SJSA1 (cell line): ENCODE measurements at regions not wholly inside any gene's neighbourhood (a gene's known extent, or its start where the extent isn't known, plus 50 kb on each side); places are given as distances from the start of the nearest gene placed in this dataset.
A peak's percentile ranks its signal among the peaks of the same experiment; 100 is the strongest.

ENCODE experiments used
- DNase-seq, 2 experiments: peaks; one replicate each; pipeline ENCODE4 v3.0.0-alpha.2; 2015 to 2020; ENCODE audit warnings: low spot score in 2 of 2, low read depth in 1 of 2
- H3K27ac ChIP-seq: fragments of 250-450 bp; sonication (Bioruptor Pico); 2 replicates; pipeline ENCODE4 v1.5.1; 2020; ENCODE audit warnings: mild to moderate bottlenecking, moderate library complexity
- H3K27me3 ChIP-seq: fragments of 250-450 bp; sonication (Bioruptor Pico); replicated peaks from 2 replicates; pipeline ENCODE4 v1.5.1; 2020; ENCODE audit warnings: mild to moderate bottlenecking, moderate library complexity
- H3K36me3 ChIP-seq: fragments of 250-450 bp; sonication (Bioruptor Pico); 2 replicates; pipeline ENCODE4 v1.5.1; 2020; ENCODE audit warnings: mild to moderate bottlenecking
- H3K4me1 ChIP-seq: fragments of 250-450 bp; sonication (Bioruptor Pico); replicated peaks from 2 replicates; pipeline ENCODE4 v1.6.1; 2021; ENCODE audit warnings: mild to moderate bottlenecking
- H3K4me3 ChIP-seq: fragments of 250-450 bp; sonication (Bioruptor Pico); 2 replicates; pipeline ENCODE4 v1.5.1; 2020; ENCODE audit warnings: mild to moderate bottlenecking
- H3K9me3 ChIP-seq: fragments of 250-450 bp; sonication (Bioruptor Pico); replicated peaks from 2 replicates; pipeline ENCODE4 v1.5.1; 2020; ENCODE audit warnings: mild to moderate bottlenecking

- no peak for DNase-seq
- peaks cover 37% of the 10 kb centered on the region for H3K4me1 ChIP-seq
- no peak overlapping the region for H3K4me3 ChIP-seq
- H3K27ac ChIP-seq = no peak overlapping the region
- no peaks in the 10 kb centered on the region for H3K36me3 ChIP-seq
- H3K27me3 ChIP-seq = no peaks in the 10 kb centered on the region
- H3K9me3 ChIP-seq = no peaks in the 10 kb centered on the region
Measured at GRCh38 chr7:96836456-96836855, 126.8 kb upstream of the SEM1 start.

DNA sequence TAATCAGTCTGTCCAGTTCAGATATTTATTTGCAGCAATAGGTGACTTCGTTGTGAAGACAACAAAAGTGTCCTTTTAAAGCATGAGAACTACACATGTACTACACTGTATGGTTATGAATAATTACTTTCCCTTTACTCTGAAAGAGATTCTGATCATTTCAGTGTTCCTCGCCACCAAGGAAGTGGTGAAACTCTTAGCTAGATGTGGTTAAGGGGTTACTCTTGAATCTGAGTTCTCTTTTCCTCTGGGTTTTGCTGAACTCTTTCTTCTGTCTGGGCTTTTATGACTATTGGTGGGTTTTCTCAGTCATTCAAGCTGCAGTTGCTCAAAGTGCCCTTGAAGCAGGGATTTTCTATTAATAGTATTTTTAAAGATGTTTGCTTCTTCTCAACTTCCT is 127.9 kb upstream of the SEM1 start:
- no peaks in the 10 kb centered on the region for H3K9me3 ChIP-seq
- no peak overlapping the region for H3K4me3 ChIP-seq
- no peak overlapping the region for H3K27ac ChIP-seq
- H3K27me3 ChIP-seq = no peaks in the 10 kb centered on the region
- DNase-seq = no peak
- no peaks in the 10 kb centered on the region for H3K36me3 ChIP-seq
- H3K4me1 ChIP-seq = peaks cover 25% of the 10 kb centered on the region

DNA sequence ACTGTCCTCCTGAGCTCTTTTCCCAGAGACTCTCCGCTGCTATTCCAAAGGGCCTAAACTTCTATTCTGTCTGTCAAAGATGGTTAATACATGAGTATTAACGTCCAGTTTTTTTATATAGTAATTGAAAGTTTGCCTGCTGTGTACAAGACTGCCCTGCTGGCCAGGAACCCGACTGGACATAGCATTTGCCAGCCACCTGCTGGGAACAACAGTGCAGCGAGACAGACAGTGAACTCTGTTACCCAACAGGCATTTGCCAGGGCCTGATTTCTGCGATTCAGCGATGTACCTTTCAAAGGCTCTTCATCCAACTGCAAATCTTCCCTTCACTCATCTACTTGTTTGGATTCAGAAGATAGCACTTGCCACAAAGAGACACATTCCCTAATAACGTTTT is 128.8 kb upstream of the SEM1 start:
- H3K4me1 ChIP-seq = peaks cover 17% of the 10 kb centered on the region
- no peaks in the 10 kb centered on the region for H3K36me3 ChIP-seq
- H3K9me3 ChIP-seq = no peaks in the 10 kb centered on the region
- no peak for DNase-seq
- H3K27me3 ChIP-seq = no peaks in the 10 kb centered on the region
- no peak overlapping the region for H3K27ac ChIP-seq
- H3K4me3 ChIP-seq = no peak overlapping the region

DNA sequence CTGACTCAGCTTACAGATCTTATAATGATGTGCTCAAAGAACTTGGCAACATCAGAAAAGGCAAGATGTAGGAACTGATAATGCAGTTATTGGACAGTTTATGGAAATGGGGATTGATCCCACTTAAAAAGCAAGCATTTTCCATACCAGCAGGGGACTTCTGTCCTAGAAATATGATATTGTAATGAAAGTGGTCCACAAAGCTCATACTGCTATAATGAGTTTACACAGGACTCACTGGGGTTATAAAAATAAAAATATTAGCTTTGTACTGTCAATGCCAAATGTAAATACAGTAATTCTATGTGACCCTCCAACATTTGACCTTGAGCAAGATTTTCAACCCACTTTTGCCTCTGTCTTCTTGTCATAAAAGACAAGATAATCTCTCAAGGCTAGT is 145.5 kb upstream of the SEM1 start:
- H3K4me1 ChIP-seq = no peaks in the 10 kb centered on the region
- no peak overlapping the region for H3K27ac ChIP-seq
- no peaks in the 10 kb centered on the region for H3K27me3 ChIP-seq
- DNase-seq = no peak
- no peaks in the 10 kb centered on the region for H3K9me3 ChIP-seq
- no peak overlapping the region for H3K4me3 ChIP-seq
- H3K36me3 ChIP-seq = no peaks in the 10 kb centered on the region

GRCh38 chr7:96855691-96856090 is 146.0 kb upstream of the SEM1 start:
- H3K27me3 ChIP-seq = no peaks in the 10 kb centered on the region
- no peak overlapping the region for H3K4me3 ChIP-seq
- DNase-seq = no peak
- H3K27ac ChIP-seq = no peak overlapping the region
- H3K4me1 ChIP-seq = no peaks in the 10 kb centered on the region
- H3K9me3 ChIP-seq = no peaks in the 10 kb centered on the region
- H3K36me3 ChIP-seq = no peaks in the 10 kb centered on the region

- Histone ChIP-seq H3K4me1 (no peaks in the 10 kb centered on the region), H3K9me3 (peaks cover 2% of the 10 kb centered on the region; the same call in 1 of the 2 replicates), H3K4me3 (no peak overlapping the region), H3K36me3 (no peaks in the 10 kb centered on the region), H3K27me3 (no peaks in the 10 kb centered on the region), H3K27ac (no peak overlapping the region)
- no peak for DNase-seq
Measured at GRCh38 chr7:96869538-96869937, 135.8 kb upstream of the DLX6 start.

DNA sequence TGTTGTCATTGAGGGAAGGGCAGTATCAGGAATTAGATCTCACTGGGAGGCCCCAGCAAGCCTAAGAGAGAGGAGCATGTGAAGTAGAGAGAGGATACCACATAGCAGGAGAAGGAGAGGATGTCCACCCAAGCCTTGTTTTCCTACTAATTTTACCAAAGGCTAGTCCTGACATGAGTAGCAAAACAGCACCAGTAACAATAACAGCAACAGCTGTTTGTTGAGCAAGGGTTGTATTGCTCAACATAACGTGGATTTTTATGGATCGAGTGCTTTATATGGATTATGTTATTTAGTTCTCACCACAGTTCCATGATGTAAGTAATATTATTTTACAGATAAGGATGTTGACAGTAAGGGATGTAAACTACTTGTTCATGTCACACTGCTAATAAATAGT is 135.2 kb upstream of the DLX6 start:
- Histone ChIP-seq H3K36me3 (no peaks in the 10 kb centered on the region), H3K9me3 (peaks cover 2% of the 10 kb centered on the region; the same call in 1 of the 2 replicates)
- no peak for DNase-seq

GRCh38 chr7:96870934-96871333 is 134.4 kb upstream of the DLX6 start:
- H3K36me3 ChIP-seq = no peaks in the 10 kb centered on the region
- no peak for DNase-seq
- H3K4me3 ChIP-seq = no peak overlapping the region
- H3K9me3 ChIP-seq = no peaks in the 10 kb centered on the region; the same call in 1 of the 2 replicates
- no peaks in the 10 kb centered on the region for H3K4me1 ChIP-seq
- H3K27ac ChIP-seq = no peak overlapping the region
- H3K27me3 ChIP-seq = no peaks in the 10 kb centered on the region

More for the DNA sequence above, 135.2 kb upstream of the DLX6 start:
- no peaks in the 10 kb centered on the region for H3K4me1 ChIP-seq
- no peaks in the 10 kb centered on the region for H3K27me3 ChIP-seq
- H3K4me3 ChIP-seq = no peak overlapping the region
- no peak overlapping the region for H3K27ac ChIP-seq

- Histone ChIP-seq H3K36me3 (no peaks in the 10 kb centered on the region), H3K4me1 (peaks cover 25% of the 10 kb centered on the region), H3K9me3 (no peaks in the 10 kb centered on the region), H3K27me3 (no peaks in the 10 kb centered on the region), H3K4me3 (no peak overlapping the region), H3K27ac (no peak overlapping the region)
- DNase-seq = peak in 1 of 2 experiments; percentile 57
Measured at GRCh38 chr7:96887426-96887825, 117.9 kb upstream of the DLX6 start.

DNA sequence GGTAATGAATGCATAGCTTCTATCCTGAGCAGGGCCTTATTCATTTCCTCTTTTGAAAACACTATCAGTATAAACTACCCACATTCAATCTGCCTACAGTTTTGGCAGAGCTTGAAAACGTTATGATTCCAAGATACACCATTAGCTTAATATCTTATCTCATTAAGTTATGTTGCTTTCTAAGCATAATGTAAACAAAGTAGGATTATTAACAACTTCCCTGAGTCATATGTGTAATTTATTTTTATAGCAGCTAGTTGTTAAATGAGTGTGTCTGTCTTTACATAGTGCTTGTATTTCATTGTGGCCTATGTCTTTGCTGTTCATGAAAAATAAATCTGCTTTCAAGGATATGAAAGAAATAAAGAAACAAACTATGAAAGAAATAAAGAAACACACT is 106.2 kb upstream of the DLX6 start:
- no peak for DNase-seq
- H3K27me3 ChIP-seq = no peaks in the 10 kb centered on the region

DNA sequence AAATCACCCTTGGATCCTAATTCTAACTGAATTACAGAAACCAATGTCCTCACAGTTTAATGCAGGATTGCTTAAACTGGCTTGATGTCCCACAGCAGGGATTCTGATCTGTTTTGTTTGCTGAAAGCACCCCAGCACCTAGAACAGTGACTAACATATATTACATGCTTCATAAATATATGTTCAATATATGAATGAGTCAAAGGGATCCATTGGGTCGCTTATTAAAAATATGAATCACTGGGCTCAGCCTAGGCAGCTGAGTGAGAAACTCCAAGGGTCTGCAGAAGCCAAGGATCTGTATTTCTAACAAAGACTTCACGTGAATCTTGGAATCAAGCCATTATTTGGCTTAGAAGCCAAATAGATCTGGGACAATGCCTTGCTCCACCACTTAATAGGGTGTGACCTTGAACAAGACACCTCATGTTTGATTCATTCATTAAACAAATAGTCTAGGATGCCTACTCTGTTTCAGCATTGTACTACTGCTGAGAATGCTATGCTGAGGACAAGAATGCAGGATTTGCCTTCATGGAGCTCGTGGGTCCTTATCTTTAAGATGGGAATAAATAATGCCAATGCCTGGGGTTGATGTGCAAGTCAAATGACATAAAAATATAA is 103.4 kb upstream of the DLX6 start:
- Histone ChIP-seq H3K4me3 (no peak overlapping the region), H3K27ac (no peak overlapping the region), H3K9me3 (no peaks in the 10 kb centered on the region), H3K4me1 (peaks cover 9% of the 10 kb centered on the region), H3K27me3 (no peaks in the 10 kb centered on the region), H3K36me3 (no peaks in the 10 kb centered on the region)
- DNase-seq = no peak

More for the DNA sequence above, 106.2 kb upstream of the DLX6 start:
- H3K27ac ChIP-seq = no peak overlapping the region
- H3K36me3 ChIP-seq = no peaks in the 10 kb centered on the region
- H3K4me1 ChIP-seq = peaks cover 14% of the 10 kb centered on the region
- no peak overlapping the region for H3K4me3 ChIP-seq
- no peaks in the 10 kb centered on the region for H3K9me3 ChIP-seq

DNA sequence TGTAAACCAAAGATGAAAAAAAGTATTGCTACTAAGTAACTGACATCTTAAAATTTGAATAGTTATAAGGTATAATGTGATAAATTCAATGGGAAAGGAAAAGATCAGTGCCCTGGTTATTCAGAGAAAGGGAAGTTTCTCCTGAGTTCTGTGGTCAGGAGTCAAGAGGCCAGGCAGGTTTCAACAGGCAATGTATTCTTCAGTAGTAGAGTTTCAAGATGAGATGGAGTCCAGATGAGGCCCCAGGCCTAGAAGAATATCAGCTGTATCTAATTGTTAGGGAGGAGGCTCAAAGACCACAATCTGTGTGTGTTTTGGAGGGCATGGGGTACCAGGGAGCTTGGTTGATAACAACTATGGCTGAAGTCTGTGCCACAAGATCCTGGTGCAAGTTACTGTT is 101.4 kb upstream of the DLX6 start:
- no peak overlapping the region for H3K4me3 ChIP-seq
- no peaks in the 10 kb centered on the region for H3K36me3 ChIP-seq
- no peak overlapping the region for H3K27ac ChIP-seq
- no peak for DNase-seq
- H3K27me3 ChIP-seq = no peaks in the 10 kb centered on the region
- peaks cover 9% of the 10 kb centered on the region for H3K4me1 ChIP-seq
- H3K9me3 ChIP-seq = no peaks in the 10 kb centered on the region

GRCh38 chr7:96910486-96910885 is 94.9 kb upstream of the DLX6 start:
- DNase-seq = no peak
- Histone ChIP-seq H3K4me1 (peaks cover 8% of the 10 kb centered on the region), H3K9me3 (no peaks in the 10 kb centered on the region), H3K27me3 (no peaks in the 10 kb centered on the region), H3K36me3 (no peaks in the 10 kb centered on the region), H3K27ac (no peak overlapping the region), H3K4me3 (no peak overlapping the region)

DNA sequence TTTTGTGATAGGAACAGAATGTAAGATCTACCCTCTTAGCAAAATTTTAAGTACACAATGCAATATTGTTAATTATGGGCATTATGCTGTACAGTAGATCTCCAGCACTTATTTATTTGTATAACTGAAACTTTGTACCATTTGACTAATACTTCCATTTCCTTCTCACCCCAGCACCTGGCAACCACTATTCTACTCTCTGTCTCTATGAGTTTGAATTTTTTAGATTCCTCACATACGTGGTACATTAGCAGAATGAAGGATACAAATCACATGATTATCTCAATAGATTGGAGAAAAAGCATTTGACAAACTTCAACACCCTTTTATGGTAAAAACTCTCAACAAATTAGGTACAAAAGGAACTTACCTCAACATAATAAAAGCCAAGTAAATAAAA is 90.3 kb upstream of the DLX6 start:
- DNase-seq = peak in 1 of 2 experiments; percentile 18

DNA sequence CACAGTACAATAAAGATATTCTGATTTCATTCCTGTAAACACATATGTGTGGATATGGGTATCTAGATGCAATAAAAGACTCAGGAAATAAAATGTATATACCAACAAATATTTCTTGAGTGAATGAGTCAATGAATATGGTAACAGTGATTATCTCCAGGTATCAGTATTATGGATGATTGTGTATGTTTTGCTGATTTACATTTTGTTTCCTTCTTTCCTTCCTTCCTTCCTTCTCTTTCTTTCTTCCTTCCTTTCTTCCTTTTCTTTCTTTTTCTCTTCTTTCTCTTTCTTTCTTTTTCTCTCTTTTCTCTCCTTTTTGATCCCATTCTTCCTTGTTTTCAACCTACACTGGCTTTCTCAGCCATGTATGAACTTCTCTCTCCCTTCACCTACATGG is 85.3 kb upstream of the DLX6 start:
- H3K4me1 ChIP-seq = peaks cover 18% of the 10 kb centered on the region
- no peaks in the 10 kb centered on the region for H3K27me3 ChIP-seq
- no peaks in the 10 kb centered on the region for H3K9me3 ChIP-seq
- no peak for DNase-seq
- H3K4me3 ChIP-seq = no peak overlapping the region
- no peak overlapping the region for H3K27ac ChIP-seq
- H3K36me3 ChIP-seq = no peaks in the 10 kb centered on the region

More for the DNA sequence above, 90.3 kb upstream of the DLX6 start:
- no peaks in the 10 kb centered on the region for H3K36me3 ChIP-seq
- H3K4me3 ChIP-seq = no peak overlapping the region
- H3K27ac ChIP-seq = no peak overlapping the region
- H3K4me1 ChIP-seq = peaks cover 9% of the 10 kb centered on the region
- no peaks in the 10 kb centered on the region for H3K9me3 ChIP-seq
- H3K27me3 ChIP-seq = no peaks in the 10 kb centered on the region
